ENCODE measurements at regions not wholly inside any gene's neighbourhood (a gene's known extent, or its start where the extent isn't known, plus 50 kb on each side); places are given as distances from the start of the nearest gene placed in this dataset.

- no peak for TF ChIP-seq POLR2AphosphoS5 (IDR thresholded peaks at IDR 0.05; ENCODE audit: low read length)
- TF ChIP-seq USF1 (IDR thresholded peaks at IDR 0.05; ENCODE audit: borderline replicate concordance, extremely low read length, insufficient read depth, low read depth, low read length), result no peak
- no peak for TF ChIP-seq RFX5 (IDR thresholded peaks at IDR 0.05; ENCODE audit: low read depth, low read length)
- no peak for TF ChIP-seq HDAC2 (IDR thresholded peaks at IDR 0.05)
- TF ChIP-seq POLR2A (IDR thresholded peaks at IDR 0.05; ENCODE audit: low read depth, low read length), result no peak
- TF ChIP-seq JUND (IDR thresholded peaks at IDR 0.05; ENCODE audit: low read depth, low read length), result no peak
- TF ChIP-seq MTA2 (IDR thresholded peaks at IDR 0.05; ENCODE audit: low read depth), result no peak
- TF ChIP-seq NFIC (IDR thresholded peaks at IDR 0.05; ENCODE audit: low read depth, low read length), result no peak
- TF ChIP-seq STAT3 (IDR thresholded peaks at IDR 0.05; ENCODE audit: low read depth, low read length), result no peak
- no peak for TF ChIP-seq ZBTB33 (IDR thresholded peaks at IDR 0.05)
- no peak for TF ChIP-seq CEBPZ (IDR thresholded peaks at IDR 0.05; ENCODE audit: low read depth, low read length)
- no peak for TF ChIP-seq REST (IDR thresholded peaks at IDR 0.05; ENCODE audit: low read depth, low read length)
- no peak for TF ChIP-seq ZNF24 (IDR thresholded peaks at IDR 0.05)
These were observed 68.0 kb downstream of the GRIN2B start for GRCh38 chr12:13913371-13913770.

Measured in GM12878 (cell line).